AG09309 (cell line): ENCODE measurements at regions not wholly inside any gene's neighbourhood (a gene's known extent, or its start where the extent isn't known, plus 50 kb on each side); places are given as distances from the start of the nearest gene placed in this dataset.

Experiments
- DNase-seq: peaks from one replicate; pipeline ENCODE4 v3.0.0-alpha.2; 2010; ENCODE audit warnings: low read depth
- H3K4me3 ChIP-seq: 2 replicates; pipeline ENCODE4 v1.5.1; 2011; ENCODE audit warnings: mild to moderate bottlenecking, low read depth, low read length, moderate library complexity; ENCODE audit not compliant: control insufficient read depth
- TF ChIP-seq, protein P1 (sequence below): IDR thresholded peaks from 2 replicates; pipeline ENCODE4 v1.5.1; 2011; ENCODE audit warnings: mild to moderate bottlenecking, low read depth, low read length, inconsistent platforms; ENCODE audit not compliant: insufficient read depth, control insufficient read depth; ENCODE audit errors: missing control alignments

DNA sequence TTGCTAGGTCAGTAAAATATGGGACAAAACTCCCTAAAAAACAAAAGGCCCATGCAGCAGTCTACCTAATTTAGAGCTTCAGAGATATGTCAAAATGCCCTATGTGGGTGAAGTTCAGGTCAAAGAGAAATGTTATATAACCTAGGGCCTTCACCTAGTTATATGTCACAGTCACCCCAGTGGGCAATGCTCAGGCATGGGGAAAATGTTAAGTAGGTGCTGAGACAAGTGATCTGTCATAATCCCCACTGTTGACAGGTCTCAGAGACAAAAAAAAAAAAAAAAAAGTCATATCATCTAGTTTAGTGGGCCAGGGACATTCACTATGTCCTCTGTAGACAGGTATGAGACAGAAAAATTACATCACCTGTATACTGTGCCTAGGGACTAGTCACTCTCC, 128.6 kb upstream of the ZNF91 start:
- no peak overlapping the region for H3K4me3 ChIP-seq

DNA sequence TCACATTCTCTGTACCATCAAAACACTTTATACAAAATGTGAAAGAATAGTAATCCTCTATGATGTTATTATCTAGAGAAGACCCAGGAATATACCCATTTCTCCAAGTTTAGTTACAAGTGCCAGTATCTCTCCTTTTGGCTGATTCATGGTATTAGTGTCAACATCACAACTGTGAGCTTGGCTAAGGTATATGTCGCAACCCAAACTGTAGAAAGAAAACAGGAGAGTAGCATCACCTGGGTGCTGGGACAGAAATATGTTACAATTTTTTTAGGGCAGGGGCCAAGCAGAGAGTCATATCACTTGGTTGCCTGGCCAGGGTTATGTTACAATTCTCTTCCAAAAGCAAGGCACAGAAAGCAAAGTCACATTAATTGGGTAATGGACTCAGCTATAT, 127.2 kb upstream of the ZNF91 start:
- TF ChIP-seq, protein P1, sequence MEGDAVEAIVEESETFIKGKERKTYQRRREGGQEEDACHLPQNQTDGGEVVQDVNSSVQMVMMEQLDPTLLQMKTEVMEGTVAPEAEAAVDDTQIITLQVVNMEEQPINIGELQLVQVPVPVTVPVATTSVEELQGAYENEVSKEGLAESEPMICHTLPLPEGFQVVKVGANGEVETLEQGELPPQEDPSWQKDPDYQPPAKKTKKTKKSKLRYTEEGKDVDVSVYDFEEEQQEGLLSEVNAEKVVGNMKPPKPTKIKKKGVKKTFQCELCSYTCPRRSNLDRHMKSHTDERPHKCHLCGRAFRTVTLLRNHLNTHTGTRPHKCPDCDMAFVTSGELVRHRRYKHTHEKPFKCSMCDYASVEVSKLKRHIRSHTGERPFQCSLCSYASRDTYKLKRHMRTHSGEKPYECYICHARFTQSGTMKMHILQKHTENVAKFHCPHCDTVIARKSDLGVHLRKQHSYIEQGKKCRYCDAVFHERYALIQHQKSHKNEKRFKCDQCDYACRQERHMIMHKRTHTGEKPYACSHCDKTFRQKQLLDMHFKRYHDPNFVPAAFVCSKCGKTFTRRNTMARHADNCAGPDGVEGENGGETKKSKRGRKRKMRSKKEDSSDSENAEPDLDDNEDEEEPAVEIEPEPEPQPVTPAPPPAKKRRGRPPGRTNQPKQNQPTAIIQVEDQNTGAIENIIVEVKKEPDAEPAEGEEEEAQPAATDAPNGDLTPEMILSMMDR, result no peak
- H3K4me3 ChIP-seq, result no peak overlapping the region
- no peak for DNase-seq

More for the DNA sequence above, 128.6 kb upstream of the ZNF91 start:
- TF ChIP-seq, protein P1, result no peak
- no peak for DNase-seq

DNA sequence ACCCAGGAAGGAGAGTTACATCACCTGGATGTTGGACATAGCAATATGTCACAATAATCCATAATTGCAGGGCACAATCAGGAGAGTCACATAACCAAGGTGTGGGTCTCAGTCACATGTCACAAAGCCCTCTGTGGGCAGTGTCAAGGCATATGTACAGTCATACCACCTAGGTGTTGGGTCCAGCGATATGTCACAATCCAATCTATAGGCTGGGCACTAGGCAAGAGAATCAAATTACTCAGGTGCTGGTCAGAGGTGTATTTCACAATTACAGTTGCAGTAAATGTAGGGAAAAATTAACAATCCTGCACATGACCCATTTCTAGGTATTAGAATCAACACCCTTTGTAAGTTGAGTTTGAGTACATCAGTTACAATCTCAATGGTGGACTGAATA, 126.2 kb upstream of the ZNF91 start:
- no peak overlapping the region for H3K4me3 ChIP-seq
- TF ChIP-seq, protein P1, result no peak
- DNase-seq, result no peak

DNA sequence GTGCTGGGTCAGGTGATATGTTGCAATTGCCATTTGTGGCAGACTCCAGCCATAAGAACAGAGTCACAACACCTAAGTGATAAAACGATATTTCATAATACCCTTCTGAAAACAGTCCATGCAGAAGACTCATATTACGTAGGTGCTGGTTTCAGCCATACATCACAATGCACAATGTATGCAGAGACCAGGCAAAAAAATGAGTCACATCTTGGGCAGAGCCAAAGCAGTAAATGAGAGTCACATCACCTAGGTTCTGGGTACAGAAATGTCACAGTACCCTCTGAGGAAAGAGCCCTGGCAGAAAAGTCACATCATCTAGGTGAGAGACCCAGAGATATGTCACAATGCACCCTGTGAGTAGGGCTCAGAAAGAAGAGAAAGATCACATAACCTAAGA, 125.2 kb upstream of the ZNF91 start:
- no peak overlapping the region for H3K4me3 ChIP-seq
- TF ChIP-seq, protein P1, result no peak
- DNase-seq, result no peak

DNA sequence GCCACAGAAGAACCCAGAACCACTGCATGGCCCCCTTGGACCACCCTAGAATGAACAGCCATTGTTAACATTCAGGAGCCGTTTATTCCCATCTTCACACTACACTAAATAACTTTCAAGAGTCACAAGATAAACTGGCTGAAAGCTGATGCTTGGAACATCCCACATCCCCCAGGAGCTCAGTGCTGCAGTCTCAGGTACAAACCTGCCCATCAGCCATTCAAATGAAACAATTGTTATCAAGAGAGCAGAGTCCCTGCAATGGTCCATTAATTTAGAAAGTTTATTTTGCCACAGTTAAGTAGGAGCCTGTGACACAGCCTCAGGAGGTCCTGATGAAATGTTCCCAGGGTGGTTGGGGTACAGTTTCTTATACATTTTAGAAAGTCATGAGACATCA, 123.8 kb upstream of the ZNF91 start:
- no peak overlapping the region for H3K4me3 ChIP-seq
- DNase-seq, result no peak
- TF ChIP-seq, protein P1, result no peak

DNA sequence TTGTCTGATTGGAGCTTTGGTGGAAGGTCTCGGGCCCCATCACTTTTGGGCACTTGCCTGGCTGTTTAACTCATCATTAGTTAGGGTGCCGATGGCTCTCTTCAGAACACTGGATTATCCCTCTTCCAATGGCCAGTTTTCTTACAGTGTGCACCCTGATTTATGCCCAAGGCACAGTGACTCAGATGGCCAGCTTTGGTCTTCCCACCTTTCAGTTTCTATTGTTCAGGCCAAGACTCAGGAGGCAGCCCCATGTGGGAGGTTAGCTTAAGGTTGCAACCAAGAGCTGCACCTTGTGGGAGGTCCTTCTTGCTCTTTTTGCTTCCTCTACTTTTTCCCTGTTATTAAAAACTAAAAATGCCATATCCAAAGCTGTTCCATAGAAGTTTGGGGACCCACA, 121.0 kb upstream of the ZNF91 start:
- no peak for DNase-seq
- TF ChIP-seq, protein P1, result no peak
- no peak overlapping the region for H3K4me3 ChIP-seq

DNA sequence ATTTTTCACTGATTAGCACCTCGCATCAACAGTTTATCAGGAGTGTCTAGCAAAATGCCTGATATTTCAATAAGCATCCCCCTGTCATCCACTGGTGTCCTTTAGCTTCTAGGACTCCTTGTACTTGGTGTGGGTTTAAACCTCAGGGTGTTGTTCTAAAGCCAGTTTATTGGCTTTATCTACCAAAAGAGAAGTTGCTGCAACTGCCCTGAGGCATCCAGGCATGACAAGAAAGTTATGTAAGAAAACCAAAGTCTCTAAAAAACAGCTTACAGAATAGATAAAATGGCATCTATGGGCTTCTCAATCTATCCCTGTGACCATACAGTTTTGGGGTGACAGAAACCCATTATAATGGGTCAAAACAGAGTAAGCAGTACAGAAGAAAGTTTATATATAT, 120.3 kb upstream of the ZNF91 start:
- no peak for DNase-seq
- TF ChIP-seq, protein P1, result no peak
- no peak overlapping the region for H3K4me3 ChIP-seq
